SKM-1 (cell line): ENCODE measurements at regions not wholly inside any gene's neighbourhood (a gene's known extent, or its start where the extent isn't known, plus 50 kb on each side); places are given as distances from the start of the nearest gene placed in this dataset.

ENCODE experiments used
- DNase-seq: peaks from one replicate; lab custom pipeline; 2025; ENCODE audit not compliant: unreplicated experiment; lab: John Stamatoyannopoulos, UW

DNA sequence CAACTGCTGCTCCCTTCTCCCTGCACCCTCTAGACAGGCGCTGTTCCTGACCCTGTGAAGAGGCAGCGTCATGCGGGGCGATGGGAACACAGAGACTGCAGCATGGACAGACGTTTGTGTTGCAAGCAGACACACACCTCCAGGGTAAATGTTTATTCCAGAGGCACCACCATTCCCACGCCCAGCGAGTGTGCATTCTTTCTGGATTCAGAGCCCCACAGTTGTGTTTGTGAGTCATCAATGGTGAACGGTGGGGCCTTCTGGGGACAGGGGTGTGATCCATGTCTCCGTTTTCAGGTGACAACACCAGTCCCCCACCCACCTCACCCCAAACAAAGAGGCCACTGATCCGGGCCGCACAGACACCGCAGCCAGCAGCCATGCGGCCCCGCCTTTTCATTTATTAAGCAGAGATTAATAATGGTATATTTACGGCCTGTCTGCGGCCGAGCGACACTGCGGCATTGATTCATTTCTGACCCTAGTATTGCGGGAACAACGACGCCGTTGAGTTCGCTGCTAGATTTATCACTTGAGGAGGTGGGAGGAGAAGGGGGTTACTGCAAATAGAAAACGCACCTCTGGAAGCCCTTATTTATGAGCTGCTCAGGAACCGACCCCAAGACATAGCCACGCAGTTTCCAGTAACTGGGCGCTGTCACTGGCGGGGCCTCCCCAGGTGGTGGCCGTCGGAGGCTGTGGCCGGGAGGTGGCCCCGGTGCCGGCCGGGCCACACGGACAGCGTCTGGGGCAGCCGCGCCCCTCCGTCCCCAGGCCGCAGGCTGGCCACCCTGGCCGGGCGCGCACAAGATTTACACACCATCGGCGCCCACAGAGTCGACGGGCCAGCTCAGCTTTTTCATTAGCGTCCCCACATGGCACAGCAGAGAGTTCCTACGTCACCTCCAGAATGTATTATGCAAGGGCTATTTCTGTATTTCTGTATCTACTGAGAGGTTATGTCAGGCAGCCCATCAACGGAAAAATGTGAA lies 367.6 kb downstream of the THBS2 start:
- no peak for DNase-seq

DNA sequence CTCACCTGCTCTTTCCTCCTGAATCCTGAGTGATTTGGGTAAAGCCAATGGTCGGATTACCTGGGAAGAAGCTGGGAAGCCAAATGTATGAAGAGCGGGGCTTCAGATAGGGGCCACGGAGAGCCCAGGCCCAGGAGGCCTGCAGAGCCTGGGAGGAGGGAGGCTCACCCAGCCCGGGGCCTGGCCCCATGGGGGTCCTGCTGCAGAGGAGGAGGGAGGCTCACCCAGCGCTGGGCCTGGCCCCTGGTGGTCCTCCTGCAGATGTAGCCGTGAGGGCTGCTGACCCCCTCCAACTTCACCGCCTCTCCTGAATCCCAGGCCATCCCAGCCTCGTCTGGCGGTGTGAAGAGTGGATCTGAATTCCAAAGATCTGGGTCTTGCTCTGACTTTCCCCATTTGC lies 368.4 kb downstream of the THBS2 start:
- no peak for DNase-seq

DNA sequence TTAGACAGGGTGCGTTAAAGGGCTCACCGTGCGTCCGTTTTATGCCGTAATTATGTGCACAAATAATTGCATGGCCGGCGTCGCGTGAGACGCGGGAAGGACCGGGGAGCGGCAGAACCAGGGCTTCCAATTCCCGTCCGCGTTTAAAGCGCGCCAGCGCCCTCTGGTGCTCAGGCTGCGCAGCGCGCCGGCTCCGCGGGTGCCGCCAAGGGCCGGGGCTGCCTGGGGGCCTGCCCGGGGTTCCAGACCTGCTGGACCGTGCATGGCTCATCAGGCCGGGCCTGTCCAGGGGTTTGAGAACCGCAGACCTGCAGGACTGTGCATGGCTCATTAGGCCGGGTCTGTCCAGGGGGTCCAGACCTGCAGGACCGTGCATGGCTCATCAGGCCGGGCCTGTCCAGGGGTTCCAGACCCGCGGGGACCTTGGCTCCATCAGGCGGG lies 369.0 kb downstream of the THBS2 start:
- peak; percentile 17 for DNase-seq

DNA sequence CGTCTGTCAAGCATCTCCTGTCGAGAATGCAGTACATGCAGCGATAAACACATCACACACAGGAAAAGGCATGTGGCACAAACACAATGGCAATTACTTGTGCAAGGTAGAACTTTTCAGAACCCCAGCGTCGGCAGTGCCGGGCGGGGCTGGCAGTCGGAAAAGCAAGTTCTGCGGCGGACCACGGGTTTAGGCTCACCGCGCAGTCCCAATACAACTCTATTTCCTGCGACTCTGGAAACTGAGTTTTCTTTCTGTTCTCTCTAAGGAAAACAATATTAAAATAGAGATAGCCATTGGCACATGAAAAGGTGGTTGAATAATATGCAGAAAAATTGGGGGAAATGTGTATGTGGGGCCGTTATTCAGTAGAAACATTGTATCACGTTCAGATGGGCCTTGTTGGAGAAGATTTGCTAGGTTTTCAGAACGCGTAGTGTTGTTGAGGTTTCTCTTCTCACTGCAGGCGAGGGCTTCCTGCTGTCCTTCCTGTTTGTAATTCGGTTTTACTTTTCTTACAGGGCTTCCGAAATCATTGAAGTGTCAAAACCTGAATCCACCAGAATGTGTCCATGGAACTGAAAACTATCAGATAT lies 369.5 kb downstream of the THBS2 start:
- DNase-seq = no peak

DNA sequence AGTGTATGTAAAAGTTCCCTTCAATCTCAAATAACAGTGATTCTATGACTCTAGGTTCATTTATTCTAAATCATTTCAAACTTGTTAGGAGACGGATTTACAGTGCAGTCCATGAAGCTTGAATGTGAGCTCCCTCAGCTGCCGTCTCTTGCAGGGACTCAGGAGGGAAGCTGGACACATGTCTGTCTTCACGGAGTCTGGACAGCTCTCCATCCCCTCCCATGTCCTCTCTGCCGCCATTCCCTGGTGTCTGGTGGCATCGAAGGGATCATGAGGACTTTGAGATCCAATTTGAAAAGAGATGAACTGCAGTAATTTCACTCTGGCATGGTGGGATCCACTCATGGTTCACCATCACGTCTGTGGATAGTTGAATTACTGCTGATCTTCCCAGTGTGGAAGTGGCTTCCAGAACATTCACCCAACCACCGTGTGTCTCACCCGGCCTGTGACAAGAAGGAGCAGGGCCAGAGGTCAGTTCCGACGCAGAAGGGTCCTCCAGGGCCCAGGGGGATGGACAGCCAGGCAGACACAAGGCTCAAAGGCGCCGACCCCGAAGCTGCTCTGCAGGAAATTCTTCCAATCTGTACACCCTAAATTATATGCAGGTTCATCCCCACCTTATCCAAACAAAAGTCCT lies 370.1 kb downstream of the THBS2 start:
- DNase-seq = no peak

DNA sequence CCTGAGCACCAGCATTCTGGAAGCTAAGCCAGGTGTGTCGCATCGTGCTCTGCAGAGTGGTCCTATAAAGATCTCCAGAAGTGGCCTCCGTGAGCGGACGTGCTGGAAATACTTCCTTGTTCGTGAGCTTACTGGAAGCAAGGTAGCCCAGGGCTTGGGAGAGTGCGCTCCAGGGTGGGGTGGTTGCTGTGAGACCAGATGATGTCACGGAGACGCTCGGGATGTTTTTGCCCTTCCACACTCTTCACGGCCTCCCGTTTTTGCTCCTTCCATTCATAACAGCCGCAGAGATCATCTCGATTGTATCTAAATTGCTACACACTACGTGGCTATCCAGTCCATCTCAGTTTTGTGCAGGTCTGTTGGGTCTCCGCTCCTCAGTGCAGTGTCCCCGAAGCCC lies 373.4 kb downstream of the THBS2 start:
- no peak for DNase-seq

DNA sequence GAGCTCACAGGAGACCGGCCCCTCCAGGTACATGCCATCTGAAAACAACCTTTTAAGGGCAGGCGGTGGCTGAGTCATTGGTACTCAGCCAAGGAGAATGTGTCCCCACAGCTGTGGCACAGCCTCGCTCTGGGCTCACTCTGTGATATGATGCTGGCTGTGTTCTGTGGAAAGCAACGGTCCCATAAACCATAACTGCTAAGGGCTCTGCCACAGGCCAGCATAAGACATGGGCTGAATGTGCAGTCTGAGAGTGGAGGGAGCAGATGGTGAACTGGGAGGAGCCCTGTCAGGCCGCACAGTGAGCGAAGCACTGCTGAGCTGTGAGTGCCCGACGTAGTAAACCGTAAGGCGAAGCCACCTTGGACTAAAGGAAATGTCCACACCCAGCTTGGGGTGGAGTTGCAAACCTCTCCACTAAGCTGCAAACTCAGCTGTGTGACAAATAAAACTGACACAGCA lies 375.8 kb downstream of the THBS2 start:
- DNase-seq = no peak

DNA sequence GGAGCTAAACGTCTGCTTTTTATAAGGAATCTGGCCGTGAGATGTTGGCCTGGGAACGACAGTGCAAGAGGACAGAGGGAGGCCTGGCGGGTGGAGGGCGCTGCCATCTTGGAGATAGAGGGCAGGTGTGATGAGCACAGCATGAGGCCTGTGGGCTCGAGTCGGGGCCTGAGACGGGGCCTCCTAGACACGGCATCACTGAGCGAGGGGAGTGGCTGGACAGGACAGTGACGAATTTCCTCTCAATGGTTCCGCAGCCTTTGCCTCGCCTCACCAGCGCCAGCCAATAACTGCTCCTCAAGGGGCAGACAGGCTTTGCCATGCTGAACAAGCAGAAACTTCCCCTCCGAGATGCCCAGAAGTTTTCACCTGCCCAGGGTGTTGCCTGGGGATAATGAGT lies 376.7 kb downstream of the THBS2 start:
- no peak for DNase-seq

DNA sequence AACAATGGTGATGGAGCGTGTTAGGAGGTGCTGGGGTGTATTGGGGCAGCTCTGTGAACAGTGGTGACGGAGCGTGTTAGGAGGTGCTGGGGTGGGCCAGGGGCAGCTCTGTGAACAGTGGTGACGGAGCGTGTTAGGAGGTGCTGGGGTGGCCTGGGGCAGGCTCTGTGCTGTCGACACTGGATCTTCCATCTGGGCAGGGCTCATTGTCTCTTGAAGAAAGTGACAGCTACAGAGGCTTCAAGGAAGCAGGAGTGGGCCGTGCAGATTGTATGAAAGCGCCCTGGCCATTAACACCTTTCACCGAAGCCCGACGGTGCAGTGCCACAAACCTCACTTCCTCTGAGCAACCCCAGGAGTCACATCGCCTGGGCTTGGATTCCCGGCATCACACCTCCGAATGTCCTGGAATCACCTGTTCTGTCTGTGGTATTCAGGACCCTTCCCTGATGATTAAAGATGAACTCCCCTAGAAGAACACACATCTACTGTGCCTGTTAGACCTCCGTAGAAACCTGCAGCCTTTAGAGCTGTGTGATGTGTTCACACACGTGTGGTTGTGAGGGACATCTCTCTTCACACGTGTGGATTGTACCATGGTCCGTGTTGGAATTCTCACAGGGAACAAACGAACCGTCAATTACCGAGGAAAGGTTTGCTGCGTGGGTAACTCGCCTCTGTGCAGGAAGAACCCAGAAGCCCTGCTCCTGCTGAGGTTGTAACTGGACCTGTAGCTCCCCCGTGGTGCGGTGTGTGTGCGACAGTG lies 377.7 kb downstream of the THBS2 start:
- no peak for DNase-seq

DNA sequence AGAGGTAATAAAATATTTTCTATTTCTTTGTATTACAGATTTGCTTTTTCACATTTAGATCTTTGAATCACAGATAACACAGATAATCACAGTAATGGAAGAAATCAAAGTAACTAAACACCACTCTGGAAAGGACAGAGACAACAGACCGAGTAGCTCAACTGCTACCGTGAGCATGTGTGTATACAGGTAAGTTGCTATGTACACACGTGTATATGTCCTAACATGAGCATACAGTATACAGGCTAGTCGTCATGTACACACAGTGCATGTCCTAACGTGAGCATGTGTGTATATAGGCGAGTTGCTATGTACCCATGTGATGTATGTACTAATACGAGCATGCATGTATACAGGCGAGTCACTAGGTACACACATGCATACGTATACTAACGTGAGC lies 379.0 kb downstream of the THBS2 start:
- DNase-seq = no peak

DNA sequence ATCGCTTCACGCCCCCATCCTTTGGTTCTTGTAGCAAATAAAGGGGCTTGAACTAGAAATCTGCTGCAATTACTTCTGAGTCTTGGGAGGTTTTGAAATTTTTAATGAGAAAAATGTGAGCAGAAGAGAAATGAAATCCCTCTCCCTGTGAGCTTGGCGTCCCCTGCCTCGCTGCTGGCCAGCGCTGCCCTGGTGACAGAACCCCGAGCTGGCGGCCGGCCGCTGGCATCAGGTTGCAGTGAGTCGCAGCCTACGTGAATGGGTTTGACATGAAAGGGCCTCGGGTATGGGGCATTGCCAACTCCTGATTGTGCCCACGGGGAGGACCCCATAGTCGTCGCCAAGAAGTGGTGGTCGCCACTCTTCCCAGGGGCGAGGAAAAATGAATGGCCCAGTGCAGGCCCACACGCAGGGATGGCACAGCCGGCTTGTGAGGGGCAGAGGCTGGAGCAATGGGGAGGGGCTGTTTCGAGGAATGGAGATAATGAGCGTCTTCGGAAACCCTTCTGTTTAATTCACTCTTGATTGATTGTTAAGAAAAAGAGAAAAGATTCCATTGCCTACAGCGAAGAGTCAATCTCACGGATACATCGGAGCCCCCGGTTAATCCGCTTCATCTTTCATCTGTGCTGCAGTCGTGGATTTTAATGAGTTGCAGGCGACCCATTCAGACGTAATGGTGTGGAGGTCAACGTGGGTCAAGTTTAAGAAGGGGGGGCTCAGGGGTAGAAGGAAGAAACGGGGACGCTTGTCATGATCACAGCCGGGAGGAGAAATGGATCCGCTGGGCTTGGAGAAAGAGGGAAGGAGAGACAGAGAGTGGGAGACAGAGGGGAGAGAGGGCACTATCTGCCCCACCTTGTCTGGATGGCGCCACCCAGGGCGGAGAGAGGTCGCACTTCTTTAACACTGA lies 380.1 kb downstream of the THBS2 start:
- DNase-seq = no peak

DNA sequence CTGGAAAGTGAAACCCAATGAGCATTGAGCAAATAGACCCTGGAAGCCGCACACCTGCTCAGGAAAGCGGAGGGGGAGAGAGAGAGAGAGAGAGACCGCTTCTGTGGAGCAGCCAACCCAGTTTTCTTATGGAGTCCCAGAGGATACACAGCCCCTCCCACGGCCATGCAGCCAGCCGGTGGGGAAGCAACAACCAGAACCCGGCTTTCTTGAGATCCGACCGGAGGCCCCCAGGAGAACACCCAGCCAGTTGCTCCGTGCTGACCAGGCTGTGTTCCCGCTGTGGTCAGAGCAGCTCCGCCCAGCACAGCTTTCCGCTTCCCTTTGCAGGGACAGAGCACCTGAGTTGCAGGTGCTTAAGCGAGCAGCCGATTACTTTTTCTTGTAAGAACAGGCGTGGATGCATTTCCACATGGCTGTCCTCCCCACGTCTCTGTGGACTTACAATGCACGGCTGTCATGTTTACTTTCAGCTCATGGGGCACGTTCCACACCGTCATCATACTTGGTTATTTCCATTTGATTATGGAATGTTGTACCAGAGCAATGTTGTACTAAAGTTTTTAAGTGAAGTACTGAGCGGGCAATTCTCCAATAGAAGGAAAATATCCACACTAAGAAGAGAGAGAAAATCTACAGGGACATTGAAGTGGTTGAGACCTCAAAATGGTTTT lies 381.9 kb downstream of the THBS2 start:
- no peak for DNase-seq

DNA sequence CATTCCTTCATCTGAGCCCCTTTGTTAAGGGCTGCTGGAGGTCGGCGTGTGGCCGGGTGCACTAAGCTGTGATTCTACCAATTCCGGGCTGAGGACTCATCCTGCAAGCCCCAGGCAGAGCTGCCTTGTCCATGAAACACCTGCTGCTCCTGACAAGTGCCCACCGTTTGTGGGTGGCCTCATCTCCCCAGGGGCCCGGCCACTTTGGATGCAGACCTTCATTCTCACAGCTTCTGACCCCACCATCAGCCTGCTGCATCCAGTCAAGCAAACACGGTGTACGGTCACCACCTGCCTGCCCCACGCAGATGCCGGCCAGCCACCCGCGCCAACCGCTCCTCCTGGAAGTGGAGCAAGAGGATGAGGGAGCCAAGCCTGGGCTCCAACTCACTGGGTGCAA lies 382.7 kb downstream of the THBS2 start:
- no peak for DNase-seq

DNA sequence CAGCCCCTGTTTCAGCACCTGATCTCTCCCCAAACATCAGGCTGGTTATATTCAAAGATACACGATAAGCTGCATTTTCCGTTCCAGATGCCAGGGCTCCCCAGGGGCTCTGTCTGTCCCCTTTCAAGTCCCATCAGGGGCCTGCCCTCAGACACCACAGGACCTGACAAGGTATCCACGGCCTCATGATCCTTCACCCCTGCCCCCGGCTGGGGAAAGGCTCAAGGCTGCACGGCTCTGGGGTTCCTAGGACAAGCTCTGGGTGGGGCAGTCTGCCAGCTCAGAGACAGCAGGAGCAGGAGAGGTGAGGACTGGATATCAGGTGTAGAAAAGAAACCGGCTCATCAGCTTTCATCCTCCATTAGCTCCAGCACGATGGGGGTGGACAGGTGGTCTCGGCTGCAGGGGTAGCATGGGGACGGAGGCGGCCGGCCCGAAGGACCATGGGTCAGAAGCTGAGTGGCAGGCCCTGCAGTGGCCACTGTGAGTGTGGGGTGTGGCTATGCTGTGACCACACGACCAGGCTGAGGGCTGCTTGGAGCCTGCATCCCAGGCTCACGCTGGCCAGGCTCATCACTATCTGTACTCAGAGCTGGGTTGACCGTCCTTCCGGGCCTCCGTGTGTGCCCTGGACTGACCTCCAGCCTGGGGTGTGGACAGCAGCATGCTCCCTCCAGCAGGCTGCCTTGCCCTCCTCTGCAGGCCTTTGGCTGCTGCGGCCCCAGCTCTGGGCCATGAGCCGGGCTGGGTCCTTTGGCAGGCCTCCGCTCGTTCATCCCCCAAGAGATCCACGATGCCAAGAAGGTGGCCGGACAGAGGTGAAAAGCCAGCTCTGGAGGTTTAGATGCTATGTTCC lies 386.2 kb downstream of the THBS2 start:
- no peak for DNase-seq

DNA sequence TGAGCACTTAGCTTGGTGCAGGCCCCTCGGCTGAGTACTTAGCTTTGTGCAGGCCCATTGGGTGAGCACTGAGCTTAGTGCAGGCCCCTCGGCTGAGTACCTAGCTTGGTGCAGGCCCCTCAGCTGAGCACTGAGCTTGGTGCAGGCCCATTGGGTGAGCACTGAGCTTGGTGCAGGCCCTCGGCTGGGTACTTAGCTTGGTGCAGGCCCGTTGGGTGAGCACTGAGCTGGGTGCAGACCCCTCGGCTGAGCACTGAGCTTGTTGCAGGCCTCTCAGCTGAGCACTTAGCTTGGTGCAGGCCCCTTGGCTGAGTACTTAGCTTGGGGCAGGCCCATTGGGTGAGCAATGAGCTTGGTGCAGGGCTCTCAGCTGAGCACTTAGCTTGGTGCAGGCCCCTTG lies 387.1 kb downstream of the THBS2 start:
- no peak for DNase-seq

DNA sequence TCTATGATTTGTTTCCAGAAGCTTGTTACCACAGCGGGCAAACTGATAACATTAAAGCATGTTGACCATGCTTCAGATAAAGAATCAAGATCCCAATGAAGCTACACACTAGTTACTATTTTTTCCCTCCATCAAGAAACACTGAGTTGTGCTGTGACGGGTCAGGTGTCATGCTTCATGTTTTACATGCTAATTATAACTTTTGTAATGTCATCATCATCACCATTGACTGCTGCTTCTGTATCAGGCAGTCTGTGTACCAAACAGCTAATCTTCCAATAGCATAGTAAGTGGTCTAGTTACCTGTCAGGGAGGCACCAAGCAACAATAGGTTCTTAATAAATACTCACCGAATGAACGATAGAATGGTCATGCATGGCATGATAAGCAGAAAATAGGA lies 388.1 kb downstream of the THBS2 start:
- no peak for DNase-seq

DNA sequence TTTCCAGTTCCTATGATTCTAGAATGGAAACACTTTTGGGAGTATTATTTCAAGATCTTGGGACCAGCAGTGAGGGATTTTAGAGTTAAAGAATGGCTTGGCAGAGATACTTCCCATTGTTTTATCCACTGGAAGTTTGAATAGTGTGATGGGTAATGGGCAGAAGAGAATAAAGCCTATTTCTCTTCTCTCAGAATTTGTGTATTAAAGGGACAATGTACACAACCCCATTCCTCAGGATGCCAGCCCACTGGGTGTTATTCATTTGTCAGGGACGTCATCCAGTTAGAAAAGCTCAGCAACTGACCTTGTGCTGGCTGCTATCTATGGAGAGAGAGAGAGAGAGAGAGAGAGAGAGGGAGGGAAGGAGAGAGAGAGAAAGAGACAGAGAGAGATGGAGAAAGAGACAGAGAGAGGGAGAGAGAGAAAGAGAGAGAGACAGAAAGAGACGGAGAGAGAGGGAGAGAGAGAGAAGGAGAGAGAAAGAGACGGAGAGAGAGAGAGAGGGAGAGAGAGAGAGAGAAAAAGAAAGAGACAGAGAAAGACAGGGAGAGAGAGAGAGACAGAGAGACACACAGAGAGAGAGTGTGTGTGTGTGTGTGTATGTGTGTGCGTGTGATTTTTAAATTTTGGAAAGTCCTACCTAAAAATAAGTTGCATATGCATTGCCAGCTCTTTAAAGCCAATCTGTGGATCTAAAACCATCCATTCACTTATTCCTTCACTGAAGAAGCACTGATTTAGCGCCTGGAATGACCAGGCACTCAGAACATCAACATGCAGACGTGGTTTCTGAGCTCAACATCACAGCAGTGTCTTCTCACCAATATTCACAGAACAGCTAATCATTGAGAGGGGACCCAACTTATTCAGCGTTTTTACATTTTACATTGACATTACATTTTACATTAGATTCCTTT lies 388.8 kb downstream of the THBS2 start:
- no peak for DNase-seq

DNA sequence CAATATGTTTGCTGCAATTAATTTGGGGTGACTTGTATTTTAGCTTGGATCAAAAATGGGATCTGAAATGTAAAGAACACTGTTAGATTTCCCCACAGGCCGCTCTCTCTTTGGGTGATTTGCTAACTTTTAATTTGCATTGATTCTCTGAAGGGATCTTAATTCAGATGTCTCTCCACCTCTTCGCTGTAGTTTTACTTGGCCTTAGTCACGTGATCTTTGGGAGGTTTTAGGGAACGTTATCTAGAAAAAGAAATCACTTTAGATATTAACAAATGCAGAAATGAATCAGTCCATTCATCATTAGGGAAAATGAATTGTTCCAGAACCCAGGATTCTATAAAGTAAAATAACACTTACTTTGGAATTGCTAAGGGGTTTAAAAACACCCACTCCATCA lies 390.2 kb downstream of the THBS2 start:
- no peak for DNase-seq
